Neural crest cell (in vitro differentiated cells): ENCODE measurements at regions not wholly inside any gene's neighbourhood (a gene's known extent, or its start where the extent isn't known, plus 50 kb on each side); places are given as distances from the start of the nearest gene placed in this dataset.
"Not testable (repeated sequence)": the region's sequence is repeated elsewhere in the genome, so short reads cannot be mapped to it uniquely, and the experiment has no call there.

ENCODE experiments used
- DNase-seq: peaks from one replicate; pipeline ENCODE4 v3.0.0; 2021; ENCODE audit warnings: low read depth, mixed read lengths, low spot score
- H3K27ac Mint-ChIP-seq: one replicate; pipeline ENCODE4 v1.8.0; 2021; ENCODE audit warnings: mild to moderate bottlenecking, mixed read lengths; ENCODE audit not compliant: unreplicated experiment
- H3K27me3 Mint-ChIP-seq: 2 replicates; pipeline ENCODE4 v1.8.0; 2021; ENCODE audit warnings: low read depth, mild to moderate bottlenecking, mixed read lengths
- H3K36me3 Mint-ChIP-seq: 2 replicates; pipeline ENCODE4 v1.8.0; 2021; ENCODE audit warnings: low read depth, mild to moderate bottlenecking, mixed read lengths
- H3K4me1 Mint-ChIP-seq: 2 replicates; pipeline ENCODE4 v1.8.0; 2021; ENCODE audit warnings: mixed read lengths
- H3K4me3 Mint-ChIP-seq: one replicate; pipeline ENCODE4 v1.8.0; 2021; ENCODE audit warnings: mild to moderate bottlenecking, mixed read lengths
- H3K9me3 Mint-ChIP-seq: 2 replicates; pipeline ENCODE4 v1.8.0; 2021; ENCODE audit warnings: mixed read lengths
- TF ChIP-seq, protein P1 (sequence below): fragments of 200-600 bp; sonication (generic); conservative IDR thresholded peaks from 2 replicates; pipeline ENCODE4 v1.5.0; 2021; ENCODE audit warnings: antibody characterized with exemption, mild to moderate bottlenecking

DNA sequence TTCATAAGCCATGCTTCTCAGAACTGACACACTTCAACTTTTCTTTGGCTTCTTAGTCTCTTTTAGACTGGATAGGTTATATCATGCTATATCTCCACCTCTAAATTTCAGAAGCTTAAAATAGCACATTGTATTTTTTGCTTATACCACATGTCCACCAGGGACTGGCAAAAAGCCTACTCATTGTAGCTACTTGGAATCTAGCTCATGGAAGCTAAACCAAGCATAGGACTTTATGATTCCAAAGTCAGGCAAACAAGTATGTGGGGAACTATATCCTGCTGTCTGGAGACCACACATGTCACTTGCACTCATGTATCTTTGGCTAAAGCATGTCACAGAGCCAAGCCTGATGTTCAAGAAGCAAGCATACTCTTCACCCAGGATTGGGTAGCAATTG lies 245.0 kb upstream of the RASGRP1 start:
- Mint-ChIP-seq H3K27me3 (no peaks in the 10 kb centered on the region), H3K9me3 (no peaks in the 10 kb centered on the region), H3K4me3 (no peak overlapping the region), H3K4me1 (no peaks in the 10 kb centered on the region), H3K27ac (no peak overlapping the region), H3K36me3 (no peaks in the 10 kb centered on the region)
- TF ChIP-seq, protein P1, sequence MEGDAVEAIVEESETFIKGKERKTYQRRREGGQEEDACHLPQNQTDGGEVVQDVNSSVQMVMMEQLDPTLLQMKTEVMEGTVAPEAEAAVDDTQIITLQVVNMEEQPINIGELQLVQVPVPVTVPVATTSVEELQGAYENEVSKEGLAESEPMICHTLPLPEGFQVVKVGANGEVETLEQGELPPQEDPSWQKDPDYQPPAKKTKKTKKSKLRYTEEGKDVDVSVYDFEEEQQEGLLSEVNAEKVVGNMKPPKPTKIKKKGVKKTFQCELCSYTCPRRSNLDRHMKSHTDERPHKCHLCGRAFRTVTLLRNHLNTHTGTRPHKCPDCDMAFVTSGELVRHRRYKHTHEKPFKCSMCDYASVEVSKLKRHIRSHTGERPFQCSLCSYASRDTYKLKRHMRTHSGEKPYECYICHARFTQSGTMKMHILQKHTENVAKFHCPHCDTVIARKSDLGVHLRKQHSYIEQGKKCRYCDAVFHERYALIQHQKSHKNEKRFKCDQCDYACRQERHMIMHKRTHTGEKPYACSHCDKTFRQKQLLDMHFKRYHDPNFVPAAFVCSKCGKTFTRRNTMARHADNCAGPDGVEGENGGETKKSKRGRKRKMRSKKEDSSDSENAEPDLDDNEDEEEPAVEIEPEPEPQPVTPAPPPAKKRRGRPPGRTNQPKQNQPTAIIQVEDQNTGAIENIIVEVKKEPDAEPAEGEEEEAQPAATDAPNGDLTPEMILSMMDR: no peak
- no peak for DNase-seq

DNA sequence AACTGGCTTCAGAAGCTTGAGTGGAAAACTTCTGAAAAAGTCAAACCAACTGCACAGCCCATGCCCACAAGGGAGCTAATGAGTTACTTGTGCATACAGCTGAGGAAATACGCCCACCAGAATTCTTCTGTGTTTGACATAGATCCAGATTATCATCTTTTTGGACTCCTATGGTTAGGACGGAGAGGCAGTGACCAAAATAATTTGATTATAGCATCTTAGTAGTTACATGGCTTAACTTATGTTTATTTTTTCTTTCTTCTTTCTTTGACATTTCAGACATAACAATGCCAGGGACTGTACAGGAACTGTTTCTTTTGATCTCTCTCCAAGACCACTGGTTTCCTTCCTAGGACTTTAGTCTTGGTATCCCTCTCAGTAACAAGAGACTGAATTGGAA lies 246.1 kb upstream of the RASGRP1 start:
- Mint-ChIP-seq H3K27me3 (no peaks in the 10 kb centered on the region), H3K27ac (no peak overlapping the region), H3K4me3 (no peak overlapping the region), H3K4me1 (no peaks in the 10 kb centered on the region), H3K9me3 (no peaks in the 10 kb centered on the region), H3K36me3 (no peaks in the 10 kb centered on the region)
- TF ChIP-seq, protein P1: no peak
- DNase-seq: no peak

DNA sequence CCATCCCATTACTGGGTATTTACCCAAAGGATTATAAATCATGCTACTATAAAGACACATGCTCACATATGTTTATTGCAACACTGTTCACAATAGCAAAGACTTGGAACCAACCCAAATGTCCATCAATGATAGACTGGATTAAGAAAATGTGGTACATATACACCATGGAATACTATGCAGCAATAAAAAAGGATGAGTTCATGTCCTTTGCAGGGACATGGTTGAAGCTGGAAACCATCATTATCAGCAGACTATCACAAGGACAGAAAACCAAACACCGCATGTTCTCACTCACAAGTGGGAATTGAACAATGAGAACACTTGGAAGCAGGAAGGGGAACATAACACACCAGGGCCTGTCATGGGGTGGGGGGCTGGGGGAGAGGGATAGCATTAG lies 249.6 kb upstream of the RASGRP1 start:
- not testable (repeated sequence) for H3K4me1 Mint-ChIP-seq, DNase-seq, H3K36me3 Mint-ChIP-seq, H3K4me3 Mint-ChIP-seq, H3K9me3 Mint-ChIP-seq, H3K27ac Mint-ChIP-seq
- H3K27me3 Mint-ChIP-seq: peaks cover 10% of the 10 kb centered on the region

DNA sequence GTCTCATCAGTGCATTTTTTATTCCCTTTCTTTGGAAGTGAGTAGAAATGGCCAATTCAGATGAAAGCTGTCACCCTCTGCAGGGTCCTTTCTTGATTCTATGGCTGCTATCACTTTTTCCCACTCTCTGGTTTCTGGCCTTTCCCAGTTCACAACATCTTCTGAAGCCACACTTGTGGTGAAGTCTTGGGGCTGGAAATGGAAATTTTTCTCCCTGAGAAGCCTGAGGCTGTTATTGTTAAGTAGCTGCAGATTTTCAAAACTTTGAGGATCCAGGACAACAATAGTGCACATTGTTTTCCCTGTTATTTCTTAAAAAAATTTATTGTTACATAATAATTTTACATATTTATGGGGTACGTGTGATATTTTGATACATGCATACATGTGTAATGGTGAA lies 250.3 kb upstream of the RASGRP1 start:
- H3K27ac Mint-ChIP-seq: no peak overlapping the region
- H3K27me3 Mint-ChIP-seq: peaks cover 10% of the 10 kb centered on the region
- H3K4me1 Mint-ChIP-seq: peaks cover 10% of the 10 kb centered on the region
- H3K4me3 Mint-ChIP-seq: no peak overlapping the region
- TF ChIP-seq, protein P1: no peak
- no peaks in the 10 kb centered on the region for H3K36me3 Mint-ChIP-seq
- H3K9me3 Mint-ChIP-seq: no peaks in the 10 kb centered on the region
- no peak for DNase-seq

DNA sequence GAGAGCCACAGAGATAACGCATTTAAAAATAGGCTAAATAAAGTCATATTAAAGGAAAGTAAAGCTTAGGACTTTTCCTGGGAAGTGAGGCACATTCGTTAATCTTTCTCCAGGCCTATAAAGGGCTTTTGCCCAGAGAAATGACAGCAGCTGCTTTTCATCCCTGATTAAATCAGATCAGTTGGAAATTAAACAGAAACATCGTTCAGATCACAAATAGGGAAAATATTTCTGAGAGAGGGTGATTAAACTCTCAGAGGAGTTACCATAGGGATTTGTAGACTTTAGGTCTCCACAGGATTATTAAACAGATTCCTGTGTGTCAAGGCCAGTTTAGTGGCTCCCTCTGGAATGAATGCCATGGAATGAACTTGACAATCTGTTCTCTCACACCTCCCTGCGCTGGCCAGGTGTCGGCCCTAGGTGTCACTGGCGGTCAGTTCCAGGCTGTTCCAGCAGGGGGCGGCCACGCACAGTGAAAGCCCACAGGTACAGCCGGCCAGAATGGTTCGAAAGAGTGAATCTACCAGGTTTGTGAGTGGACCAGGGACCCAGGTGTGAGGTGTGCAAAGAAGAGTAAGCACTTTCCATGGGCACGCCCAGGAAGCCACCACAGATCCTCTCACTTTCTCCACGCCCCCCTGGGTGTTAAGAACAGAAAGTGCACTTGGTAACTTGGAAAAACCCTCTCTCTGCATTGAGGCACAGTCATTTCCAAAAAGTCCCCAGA lies 253.0 kb upstream of the RASGRP1 start:
- Mint-ChIP-seq H3K27ac (no peak overlapping the region), H3K9me3 (no peaks in the 10 kb centered on the region), H3K4me1 (peaks cover 10% of the 10 kb centered on the region), H3K27me3 (peaks cover 10% of the 10 kb centered on the region), H3K4me3 (no peak overlapping the region), H3K36me3 (no peaks in the 10 kb centered on the region)
- TF ChIP-seq, protein P1: peak; percentile 100
- peak; percentile 80 for DNase-seq

DNA sequence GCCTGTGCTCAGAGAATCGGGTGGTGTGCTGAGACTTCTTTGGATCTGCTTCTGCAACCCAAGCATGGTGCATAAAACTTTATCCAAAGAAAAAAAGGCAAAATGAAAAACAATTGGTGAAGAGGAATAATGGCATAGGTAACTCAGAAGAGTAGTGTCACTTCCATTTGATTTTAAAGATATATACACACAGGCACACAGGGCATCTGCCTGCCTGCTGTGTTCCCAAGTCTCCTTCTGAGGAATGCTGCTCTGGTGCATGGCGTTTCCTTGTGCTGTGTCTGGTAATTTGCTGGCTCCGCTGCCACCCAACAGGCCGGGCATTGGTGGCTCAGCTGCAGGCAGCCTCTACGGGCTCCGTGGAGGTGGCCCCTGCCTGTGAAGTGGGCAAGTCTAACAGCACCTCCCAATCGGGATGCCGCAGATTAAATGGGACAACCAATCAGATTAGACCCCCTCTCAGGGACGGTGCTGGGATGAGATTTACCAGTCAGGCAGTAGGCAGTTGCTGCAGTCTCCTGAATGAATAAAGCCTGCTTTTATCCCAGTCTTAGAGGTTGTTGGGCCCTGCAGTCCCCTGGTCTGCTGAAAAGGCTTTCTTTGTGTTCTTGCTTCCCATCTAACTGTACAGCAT lies 253.7 kb upstream of the RASGRP1 start:
- Mint-ChIP-seq H3K27me3 (peaks cover 10% of the 10 kb centered on the region), H3K4me1 (peaks cover 10% of the 10 kb centered on the region), H3K9me3 (no peaks in the 10 kb centered on the region), H3K27ac (no peak overlapping the region), H3K4me3 (no peak overlapping the region), H3K36me3 (no peaks in the 10 kb centered on the region)
- TF ChIP-seq, protein P1: no peak
- DNase-seq: no peak
